Gastroesophageal sphincter (tissue), 3 donors: ENCODE measurements at regions not wholly inside any gene's neighbourhood (a gene's known extent, or its start where the extent isn't known, plus 50 kb on each side); places are given as distances from the start of the nearest gene placed in this dataset.

Source experiments
- EP300 ChIP-seq: sonication (generic); formaldehyde crosslinking; IDR thresholded peaks from one replicate; pipeline ENCODE4 v1.6.1; 2017; ENCODE audit warnings: antibody characterized with exemption, mild to moderate bottlenecking
- POLR2A ChIP-seq, 2 donors: fragments of 450-650 bp; IDR thresholded peaks; one replicate each; pipeline ENCODE4 v1.6.1; 2017; ENCODE audit warnings: antibody characterized with exemption in 2 of 2, mild to moderate bottlenecking in 2 of 2, moderate library complexity in 1 of 2
- POLR2AphosphoS5 ChIP-seq: sonication (generic); formaldehyde crosslinking; IDR thresholded peaks from one replicate; pipeline ENCODE4 v1.6.1; 2017; ENCODE audit warnings: antibody characterized with exemption
- TF ChIP-seq, protein P1 (sequence below), 4 experiments: fragments of 200-600 bp in 2 of 4; fragments of 450-650 bp in 2 of 4; sonication (generic) in 1 of 4; IDR thresholded peaks; one replicate each; pipeline ENCODE4 v1.5.1; 2017 to 2019; ENCODE audit warnings: antibody characterized with exemption in 4 of 4, mild to moderate bottlenecking in 2 of 4, moderate library complexity in 2 of 4

DNA sequence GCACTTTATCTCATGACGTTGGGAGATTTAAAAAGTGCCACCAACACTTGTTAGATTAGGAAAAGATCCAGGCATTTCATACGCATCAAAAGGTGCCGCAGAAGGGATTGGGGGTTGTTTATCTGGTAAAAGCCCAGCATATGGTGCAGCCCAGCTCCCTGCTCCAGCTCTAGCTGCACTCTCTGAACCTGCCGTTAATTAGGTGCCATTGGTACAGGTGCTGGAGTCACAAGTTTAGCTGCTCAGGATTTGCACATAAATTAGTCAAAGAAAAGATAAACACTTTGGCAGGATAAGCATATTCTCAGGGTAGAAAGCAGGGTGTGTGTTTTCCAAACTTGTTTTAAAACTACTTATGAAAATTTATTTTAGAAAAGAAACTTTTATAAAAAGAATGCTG is 932.6 kb upstream of the TMEM132C start:
- TF ChIP-seq, protein P1, sequence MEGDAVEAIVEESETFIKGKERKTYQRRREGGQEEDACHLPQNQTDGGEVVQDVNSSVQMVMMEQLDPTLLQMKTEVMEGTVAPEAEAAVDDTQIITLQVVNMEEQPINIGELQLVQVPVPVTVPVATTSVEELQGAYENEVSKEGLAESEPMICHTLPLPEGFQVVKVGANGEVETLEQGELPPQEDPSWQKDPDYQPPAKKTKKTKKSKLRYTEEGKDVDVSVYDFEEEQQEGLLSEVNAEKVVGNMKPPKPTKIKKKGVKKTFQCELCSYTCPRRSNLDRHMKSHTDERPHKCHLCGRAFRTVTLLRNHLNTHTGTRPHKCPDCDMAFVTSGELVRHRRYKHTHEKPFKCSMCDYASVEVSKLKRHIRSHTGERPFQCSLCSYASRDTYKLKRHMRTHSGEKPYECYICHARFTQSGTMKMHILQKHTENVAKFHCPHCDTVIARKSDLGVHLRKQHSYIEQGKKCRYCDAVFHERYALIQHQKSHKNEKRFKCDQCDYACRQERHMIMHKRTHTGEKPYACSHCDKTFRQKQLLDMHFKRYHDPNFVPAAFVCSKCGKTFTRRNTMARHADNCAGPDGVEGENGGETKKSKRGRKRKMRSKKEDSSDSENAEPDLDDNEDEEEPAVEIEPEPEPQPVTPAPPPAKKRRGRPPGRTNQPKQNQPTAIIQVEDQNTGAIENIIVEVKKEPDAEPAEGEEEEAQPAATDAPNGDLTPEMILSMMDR (IDR thresholded peaks at IDR 0.05): no peak
- no peak for TF ChIP-seq EP300
- TF ChIP-seq POLR2A (IDR thresholded peaks at IDR 0.05): no peak
- no peak for TF ChIP-seq POLR2AphosphoS5
